ENCODE measurements at regions not wholly inside any gene's neighbourhood (a gene's known extent, or its start where the extent isn't known, plus 50 kb on each side); places are given as distances from the start of the nearest gene placed in this dataset.
"Not testable (repeated sequence)": the region's sequence is repeated elsewhere in the genome, so short reads cannot be mapped to it uniquely, and the experiment has no call there.

DNA sequence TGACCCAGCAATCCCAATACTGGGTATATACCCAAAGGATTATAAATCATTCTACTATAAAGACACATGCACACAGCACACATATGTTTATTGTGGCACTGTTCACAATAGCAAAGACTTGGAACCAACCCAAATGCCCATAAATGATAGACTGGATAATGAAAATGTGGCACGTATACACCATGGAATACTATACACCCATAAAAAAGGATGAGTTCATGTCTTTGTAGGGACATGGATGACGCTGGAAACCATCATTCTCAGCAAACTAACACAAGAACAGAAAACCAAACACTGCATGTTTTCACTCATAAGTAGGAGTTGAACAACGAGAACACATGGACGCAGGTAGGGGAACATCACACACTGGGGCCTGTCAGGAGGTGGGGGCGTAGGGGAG lies 159.3 kb upstream of the EXOC2 start:
- H3K4me1 ChIP-seq (ENCODE audit: control insufficient read depth, insufficient read depth, low read length); H3K36me3 ChIP-seq (ENCODE audit: control insufficient read depth in 2 of 2, insufficient read depth in 1 of 2, low read length in 2 of 2); H3K4me3 ChIP-seq (ENCODE audit: low read depth, low read length); H3K27ac ChIP-seq (ENCODE audit: extremely low read depth, low read depth, low read length); POLR2A ChIA-PET; CTCF ChIA-PET; H3K9me3 ChIP-seq (ENCODE audit: control insufficient read depth, insufficient read depth, low read depth, low read length): not testable (repeated sequence)
- TF ChIP-seq, protein P1, sequence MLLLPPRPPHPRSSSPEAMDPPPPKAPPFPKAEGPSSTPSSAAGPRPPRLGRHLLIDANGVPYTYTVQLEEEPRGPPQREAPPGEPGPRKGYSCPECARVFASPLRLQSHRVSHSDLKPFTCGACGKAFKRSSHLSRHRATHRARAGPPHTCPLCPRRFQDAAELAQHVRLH (tag by site-specific recombination; IDR thresholded peaks at IDR 0.05) = peak; percentile 49; the same call in 1 of the 2 replicates
- TF ChIP-seq ZNF146 (tag by site-specific recombination; IDR thresholded peaks at IDR 0.05) = peak; percentile 97

- Histone ChIP-seq H3K4me1 (ENCODE audit: control insufficient read depth, insufficient read depth, low read length) (no peaks in the 10 kb centered on the region), H3K27ac (ENCODE audit: extremely low read depth, low read depth, low read length) (no peak overlapping the region), H3K9me3 (ENCODE audit: control insufficient read depth, insufficient read depth, low read depth, low read length) (no peaks in the 10 kb centered on the region), H3K4me3 (ENCODE audit: low read depth, low read length) (no peak overlapping the region), H3K36me3 (ENCODE audit: control insufficient read depth in 2 of 2, insufficient read depth in 1 of 2, low read length in 2 of 2) (no peaks in the 10 kb centered on the region)
- CTCF ChIA-PET = interaction anchor here (0.6 to 1.2 kb wide), 2 partner anchors 40 to 671 kb away, joined by 3 read pairs; no protein-coding TSS in a partner anchor
- peak; percentile 57 for TF ChIP-seq EGR2 (tag by site-specific recombination; IDR thresholded peaks at IDR 0.05; ENCODE audit: low read depth)
- TF ChIP-seq ZNF19 (tag by site-specific recombination; IDR thresholded peaks at IDR 0.05; ENCODE audit: low read depth) = no peak
- POLR2A ChIA-PET = no interaction called here
These were observed 156.2 kb upstream of the EXOC2 start for GRCh38 chr6:849075-849506.

DNA sequence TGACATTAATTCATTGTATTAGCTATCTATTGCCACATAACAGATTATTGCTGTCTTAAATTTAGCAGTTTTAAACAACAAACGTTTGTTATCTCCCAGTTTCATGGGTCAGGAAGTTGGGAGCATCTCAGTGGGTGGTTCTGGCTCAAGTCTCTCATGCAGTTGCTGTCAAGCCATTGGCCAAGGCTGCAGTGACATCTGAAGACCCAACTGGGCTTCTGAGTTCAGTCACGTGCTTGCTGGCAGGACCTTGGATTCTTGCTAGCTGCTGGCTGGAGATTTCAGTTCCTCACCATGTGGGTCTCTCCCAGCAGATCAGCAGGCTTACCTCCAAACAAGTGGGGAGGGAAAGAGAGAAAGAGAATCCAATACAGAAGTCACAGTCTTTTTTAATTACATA lies 152.6 kb upstream of the EXOC2 start:
- Histone ChIP-seq H3K27ac (ENCODE audit: extremely low read depth, low read depth, low read length) (no peak overlapping the region), H3K4me1 (ENCODE audit: control insufficient read depth, insufficient read depth, low read length) (no peaks in the 10 kb centered on the region), H3K4me3 (ENCODE audit: low read depth, low read length) (no peak overlapping the region), H3K36me3 (ENCODE audit: control insufficient read depth in 2 of 2, insufficient read depth in 1 of 2, low read length in 2 of 2) (no peaks in the 10 kb centered on the region), H3K9me3 (ENCODE audit: control insufficient read depth, insufficient read depth, low read depth, low read length) (no peaks in the 10 kb centered on the region)
- CTCF ChIA-PET = no interaction called here
- POLR2A ChIA-PET = no interaction called here
- no peak for TF ChIP-seq SALL2 (tag by site-specific recombination; IDR thresholded peaks at IDR 0.05; ENCODE audit: borderline replicate concordance)
- no peak for TF ChIP-seq ZNF549 (tag by site-specific recombination; IDR thresholded peaks at IDR 0.05)
- no peak for TF ChIP-seq ZNF473 (tag by site-specific recombination; IDR thresholded peaks at IDR 0.05)
- TF ChIP-seq ZNF16 (tag by site-specific recombination; IDR thresholded peaks at IDR 0.05; ENCODE audit: low read depth) = no peak
- TF ChIP-seq, protein P2, sequence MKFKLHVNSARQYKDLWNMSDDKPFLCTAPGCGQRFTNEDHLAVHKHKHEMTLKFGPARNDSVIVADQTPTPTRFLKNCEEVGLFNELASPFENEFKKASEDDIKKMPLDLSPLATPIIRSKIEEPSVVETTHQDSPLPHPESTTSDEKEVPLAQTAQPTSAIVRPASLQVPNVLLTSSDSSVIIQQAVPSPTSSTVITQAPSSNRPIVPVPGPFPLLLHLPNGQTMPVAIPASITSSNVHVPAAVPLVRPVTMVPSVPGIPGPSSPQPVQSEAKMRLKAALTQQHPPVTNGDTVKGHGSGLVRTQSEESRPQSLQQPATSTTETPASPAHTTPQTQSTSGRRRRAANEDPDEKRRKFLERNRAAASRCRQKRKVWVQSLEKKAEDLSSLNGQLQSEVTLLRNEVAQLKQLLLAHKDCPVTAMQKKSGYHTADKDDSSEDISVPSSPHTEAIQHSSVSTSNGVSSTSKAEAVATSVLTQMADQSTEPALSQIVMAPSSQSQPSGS (tag by site-specific recombination; IDR thresholded peaks at IDR 0.05; ENCODE audit: low read depth) = no peak
- no peak for TF ChIP-seq PRDM2 (tag by site-specific recombination; IDR thresholded peaks at IDR 0.05; ENCODE audit: borderline replicate concordance)
- TF ChIP-seq ZNF404 (tag by site-specific recombination; IDR thresholded peaks at IDR 0.05) = no peak
- no peak for TF ChIP-seq KLF1 (tag by site-specific recombination; IDR thresholded peaks at IDR 0.05)
- no peak for TF ChIP-seq ZNF558 (tag by site-specific recombination; IDR thresholded peaks at IDR 0.05)
- no peak for TF ChIP-seq ZBTB44 (tag by site-specific recombination; IDR thresholded peaks at IDR 0.05)
